Stomach smooth muscle (tissue), 2 donors: ENCODE measurements at regions not wholly inside any gene's neighbourhood (a gene's known extent, or its start where the extent isn't known, plus 50 kb on each side); places are given as distances from the start of the nearest gene placed in this dataset.

Experiments
- H3K27ac ChIP-seq: one replicate; pipeline ENCODE4 v1.7.0; 2013; ENCODE audit warnings: mild to moderate bottlenecking, low read length, inconsistent platforms
- H3K27me3 ChIP-seq, 2 donors: one replicate each; pipeline ENCODE4 v1.7.0; 2013; ENCODE audit warnings: low read length in 2 of 2; ENCODE audit not compliant: insufficient read depth in 2 of 2, control insufficient read depth in 1 of 2
- H3K36me3 ChIP-seq, 2 donors: one replicate each; pipeline ENCODE4 v1.7.0; 2013; ENCODE audit warnings: low read length in 2 of 2; ENCODE audit not compliant: control insufficient read depth in 2 of 2, insufficient read depth in 2 of 2
- H3K4me1 ChIP-seq: one replicate; pipeline ENCODE4 v1.7.0; 2013; ENCODE audit warnings: low read length; ENCODE audit not compliant: control insufficient read depth, insufficient read depth
- H3K4me3 ChIP-seq, 2 donors: one replicate each; pipeline ENCODE4 v1.7.0; 2013; ENCODE audit warnings: low read length in 2 of 2
- H3K9ac ChIP-seq, 2 donors: one replicate each; pipeline ENCODE4 v1.7.0; 2013; ENCODE audit warnings: low read length in 2 of 2, mild to moderate bottlenecking in 1 of 2
- H3K9me3 ChIP-seq, 2 donors: one replicate each; pipeline ENCODE4 v1.7.0; 2013; ENCODE audit warnings: low read length in 2 of 2; ENCODE audit not compliant: control insufficient read depth in 2 of 2
- donor health status: healthy.
- donor health status: Pancreatic carcinoma.

DNA sequence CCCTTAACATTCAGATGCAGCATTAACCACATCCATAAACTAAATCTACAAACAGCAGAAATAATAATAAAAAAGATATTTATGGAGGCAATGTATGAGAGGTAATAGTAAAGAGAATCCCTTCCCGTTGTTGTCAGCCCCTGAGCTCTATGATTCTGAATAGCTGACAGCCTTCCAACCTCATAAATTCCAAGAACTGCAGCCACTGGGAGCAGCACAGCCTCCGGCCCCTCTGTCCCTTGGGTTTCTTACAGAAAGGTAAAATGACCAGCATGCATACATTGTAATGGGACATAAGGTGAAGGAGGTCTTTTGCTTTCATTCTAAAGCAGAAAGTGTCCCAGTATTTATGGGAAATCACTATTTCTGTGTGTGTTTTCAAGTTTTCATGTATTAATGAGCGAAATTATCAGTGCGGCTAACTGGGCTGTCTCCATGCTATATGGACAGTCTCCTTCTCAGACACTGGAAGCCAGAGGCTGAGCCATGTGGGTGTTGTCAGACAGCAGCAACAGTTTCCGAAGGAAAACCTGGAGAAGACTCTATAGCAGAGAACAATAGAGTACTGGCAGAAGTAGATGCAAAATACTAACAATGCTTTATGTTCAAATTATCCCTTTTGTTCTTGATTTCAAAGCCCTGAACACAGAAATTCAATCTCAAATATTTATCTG lies 151.6 kb downstream of the LRRC30 start:
- peaks cover 3% of the 10 kb centered on the region for H3K4me1 ChIP-seq
- peaks cover 0 to 3% of the 10 kb centered on the region in 2 donors for H3K27me3 ChIP-seq
- H3K9ac ChIP-seq, result no peak overlapping the region
- peaks cover 0 to 4% of the 10 kb centered on the region in 2 donors for H3K9me3 ChIP-seq
- H3K36me3 ChIP-seq, result no peaks in the 10 kb centered on the region
- no peak overlapping the region for H3K27ac ChIP-seq
- no peak overlapping the region for H3K4me3 ChIP-seq

DNA sequence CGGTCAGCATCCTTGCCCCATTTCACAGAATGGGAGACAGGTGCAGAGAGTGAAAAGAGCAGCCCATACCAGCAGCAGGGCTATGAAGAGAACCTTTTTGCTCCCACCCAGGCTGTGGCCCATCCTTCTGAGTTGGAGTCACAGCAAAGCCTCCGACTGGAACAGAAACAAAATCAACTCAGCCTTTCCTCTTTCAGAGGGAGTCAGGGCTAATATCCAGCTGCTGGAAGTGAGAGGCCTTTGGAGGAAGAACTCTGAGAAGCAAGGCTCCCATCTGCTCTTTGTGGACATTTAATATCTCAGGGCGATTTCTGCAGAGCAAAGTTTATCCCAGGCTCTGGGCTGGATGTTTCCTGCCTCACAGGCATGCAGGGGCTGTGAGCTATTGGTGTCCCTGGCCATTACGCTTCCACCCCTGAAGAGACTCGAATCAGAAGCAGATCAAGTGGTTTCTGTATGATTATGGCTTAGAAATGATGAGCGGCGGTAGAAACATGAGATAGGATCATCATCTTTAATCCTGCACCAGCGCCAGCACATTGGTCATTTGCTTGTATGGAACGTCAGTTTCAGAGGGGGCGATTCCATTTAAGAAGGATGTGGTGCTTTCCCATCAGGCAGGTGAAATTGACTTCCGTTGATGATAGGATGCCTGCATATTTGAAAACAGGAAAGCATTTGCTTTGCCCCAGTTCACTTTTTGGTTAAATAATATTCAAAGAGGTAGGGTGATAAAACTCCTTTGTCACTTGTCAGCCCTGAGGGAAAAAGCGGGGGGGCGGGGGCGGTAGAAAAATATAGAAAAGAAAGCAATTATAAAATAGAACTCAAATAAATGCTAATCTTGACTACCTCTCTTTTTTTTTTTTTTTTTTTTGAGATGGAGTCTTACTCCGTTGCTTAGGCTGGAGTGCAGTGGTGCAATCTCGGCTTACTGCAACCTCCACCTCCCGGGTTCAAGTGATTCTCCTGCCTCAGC lies 152.4 kb downstream of the LRRC30 start:
- H3K27ac ChIP-seq, result no peak overlapping the region
- H3K4me3 ChIP-seq, result no peak overlapping the region
- H3K9me3 ChIP-seq, result peaks cover 0 to 2% of the 10 kb centered on the region in 2 donors
- peaks cover 3% of the 10 kb centered on the region for H3K4me1 ChIP-seq
- H3K27me3 ChIP-seq, result peaks cover 0 to 3% of the 10 kb centered on the region in 2 donors
- no peaks in the 10 kb centered on the region for H3K36me3 ChIP-seq
- H3K9ac ChIP-seq, result no peak overlapping the region

DNA sequence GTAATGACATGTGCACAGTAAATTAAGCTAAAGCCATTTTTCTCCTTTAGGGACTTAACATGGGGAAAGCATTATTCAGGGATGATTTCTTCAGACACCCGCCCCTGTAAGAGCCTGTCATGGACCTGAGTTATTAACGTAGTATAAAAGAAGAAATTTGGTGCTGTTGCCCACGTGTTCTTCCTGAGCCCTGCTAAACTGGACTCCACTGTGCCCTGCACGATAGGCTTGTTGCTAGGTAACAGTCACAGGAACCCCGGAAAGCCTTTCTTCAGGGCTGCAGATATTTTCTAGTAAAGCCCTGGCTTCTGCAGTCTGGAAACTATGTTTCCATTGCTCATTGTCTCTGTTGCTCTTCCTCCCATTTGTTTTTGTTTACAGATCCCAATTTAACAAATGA lies 157.9 kb downstream of the LRRC30 start:
- Histone ChIP-seq H3K36me3 (no peaks in the 10 kb centered on the region), H3K4me1 (no peaks in the 10 kb centered on the region), H3K4me3 (no peak overlapping the region), H3K9ac (no peak overlapping the region), H3K27ac (no peak overlapping the region), H3K9me3 (no peaks in the 10 kb centered on the region), H3K27me3 (peaks cover 0 to 2% of the 10 kb centered on the region in 2 donors)

DNA sequence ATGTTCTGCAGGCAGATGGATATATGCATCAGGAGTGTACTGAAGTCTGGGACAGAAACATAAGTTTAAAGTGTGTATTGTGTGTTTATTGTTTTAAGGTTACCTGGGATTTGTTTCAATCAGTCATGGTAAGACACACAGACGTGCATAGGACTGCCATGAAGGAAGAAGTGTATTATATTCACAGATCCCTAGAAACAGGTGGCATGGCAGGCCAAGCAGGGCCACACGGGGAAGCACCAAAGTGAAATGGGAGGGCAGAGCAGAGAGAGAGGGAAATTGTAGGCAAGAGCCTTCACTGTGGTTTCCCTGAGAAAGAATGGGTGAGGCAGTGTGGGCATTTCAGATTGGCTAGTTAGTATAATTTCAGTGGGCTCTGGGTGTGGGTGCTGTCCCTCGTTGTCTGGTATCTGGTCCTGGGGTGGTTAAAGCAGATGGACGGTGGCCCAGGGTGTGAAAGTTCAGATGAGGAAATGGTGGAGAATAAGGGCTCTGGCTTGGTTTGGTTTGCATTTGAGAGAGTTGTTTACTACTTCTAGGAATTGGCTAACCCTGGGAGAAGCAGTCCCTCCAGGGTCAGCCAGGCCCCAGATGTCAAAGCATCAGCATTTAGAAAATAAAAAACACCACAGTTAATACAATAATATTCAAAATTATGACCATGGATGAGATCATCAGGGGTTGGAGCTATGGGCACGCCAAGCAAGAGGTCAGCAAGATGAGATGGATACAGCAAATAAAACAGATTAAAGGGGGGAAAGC lies 160.0 kb downstream of the LRRC30 start:
- Histone ChIP-seq H3K9ac (no peak overlapping the region), H3K36me3 (no peaks in the 10 kb centered on the region), H3K27ac (no peak overlapping the region), H3K4me1 (no peaks in the 10 kb centered on the region), H3K4me3 (no peak overlapping the region), H3K27me3 (no peaks in the 10 kb centered on the region), H3K9me3 (no peaks in the 10 kb centered on the region)

DNA sequence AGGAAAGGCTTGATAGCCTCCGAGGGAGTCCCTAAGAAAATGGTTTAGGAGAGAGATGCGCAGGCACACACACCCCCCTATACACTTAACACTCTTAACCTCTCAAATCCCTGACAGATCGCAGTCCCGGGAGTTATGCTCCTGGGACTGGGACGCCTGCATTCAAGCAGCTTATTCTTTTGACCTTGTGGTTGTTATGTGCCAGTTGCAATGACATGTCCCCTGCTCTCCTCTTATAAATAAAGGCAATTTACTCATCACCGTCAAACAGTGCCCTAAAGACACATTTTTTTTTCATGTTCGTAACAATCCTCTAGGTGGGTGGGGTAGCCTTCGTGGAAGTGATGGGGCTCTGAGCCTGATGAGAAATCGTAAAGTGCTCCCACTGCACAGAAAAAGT lies 162.2 kb downstream of the LRRC30 start:
- no peaks in the 10 kb centered on the region for H3K9me3 ChIP-seq
- H3K4me1 ChIP-seq, result no peaks in the 10 kb centered on the region
- no peak overlapping the region for H3K4me3 ChIP-seq
- no peak overlapping the region for H3K9ac ChIP-seq
- H3K27ac ChIP-seq, result no peak overlapping the region
- no peaks in the 10 kb centered on the region for H3K36me3 ChIP-seq
- no peaks in the 10 kb centered on the region for H3K27me3 ChIP-seq

- Histone ChIP-seq H3K9ac (no peak overlapping the region), H3K4me1 (no peaks in the 10 kb centered on the region), H3K9me3 (no peaks in the 10 kb centered on the region), H3K4me3 (no peak overlapping the region), H3K27ac (no peak overlapping the region), H3K27me3 (no peaks in the 10 kb centered on the region), H3K36me3 (no peaks in the 10 kb centered on the region)
These were observed 163.3 kb downstream of the LRRC30 start for GRCh38 chr18:7394050-7394659.

DNA sequence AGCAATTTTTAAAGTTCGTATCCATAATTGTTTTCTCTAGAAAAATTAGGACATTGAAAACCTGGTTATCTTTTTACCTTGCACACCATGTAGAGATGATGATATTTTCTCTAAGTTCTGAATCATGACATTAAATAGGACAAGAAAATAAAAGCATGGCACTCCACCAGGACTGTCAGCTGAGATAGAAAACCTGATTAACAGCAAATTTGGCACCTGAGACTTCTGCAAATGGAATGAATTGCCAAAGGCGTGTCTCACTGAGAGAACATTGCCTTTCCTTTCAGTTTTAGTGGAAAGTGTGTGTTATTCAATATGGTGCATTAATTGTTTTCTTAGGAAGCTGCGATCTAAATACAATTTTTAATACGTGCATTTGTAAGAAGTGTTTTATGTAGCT lies 164.7 kb downstream of the LRRC30 start:
- Histone ChIP-seq H3K4me3 (no peak overlapping the region), H3K27me3 (no peaks in the 10 kb centered on the region), H3K36me3 (no peaks in the 10 kb centered on the region), H3K4me1 (no peaks in the 10 kb centered on the region), H3K9me3 (no peaks in the 10 kb centered on the region), H3K27ac (no peak overlapping the region), H3K9ac (no peak overlapping the region)

- no peaks in the 10 kb centered on the region for H3K9me3 ChIP-seq
- no peak overlapping the region for H3K27ac ChIP-seq
- no peaks in the 10 kb centered on the region for H3K27me3 ChIP-seq
These were observed 153.2 kb upstream of the PTPRM start for GRCh38 chr18:7413906-7414305.

DNA sequence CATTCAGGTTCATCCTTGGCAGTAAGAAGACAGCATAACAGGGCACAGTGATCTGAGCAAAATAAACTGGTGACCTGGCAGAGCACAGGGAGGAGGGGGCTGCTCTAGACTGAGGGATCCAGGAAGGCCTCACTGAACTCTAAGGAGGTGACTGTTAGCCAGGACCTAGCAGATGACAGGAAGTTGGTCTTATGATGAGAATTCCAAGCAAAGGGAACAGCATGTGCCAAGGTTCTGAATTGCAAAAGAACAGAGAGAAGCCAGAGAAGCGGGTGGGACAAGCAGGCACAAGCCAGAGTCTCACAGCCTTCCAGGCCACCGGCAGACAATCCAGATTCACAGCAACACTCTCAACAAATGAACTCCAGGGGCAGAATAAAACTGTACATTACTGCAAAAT lies 152.7 kb upstream of the PTPRM start:
- no peaks in the 10 kb centered on the region for H3K36me3 ChIP-seq
- no peaks in the 10 kb centered on the region for H3K27me3 ChIP-seq
- H3K4me1 ChIP-seq, result peaks cover 6% of the 10 kb centered on the region
- H3K9ac ChIP-seq, result no peak overlapping the region
- H3K27ac ChIP-seq, result no peak overlapping the region
- H3K4me3 ChIP-seq, result no peak overlapping the region
- H3K9me3 ChIP-seq, result no peaks in the 10 kb centered on the region

More at GRCh38 chr18:7413906-7414305, 153.2 kb upstream of the PTPRM start:
- no peaks in the 10 kb centered on the region for H3K36me3 ChIP-seq
- no peak overlapping the region for H3K9ac ChIP-seq
- peaks cover 6% of the 10 kb centered on the region for H3K4me1 ChIP-seq
- no peak overlapping the region for H3K4me3 ChIP-seq
